SU-DHL-6 (cell line): ENCODE measurements at regions not wholly inside any gene's neighbourhood (a gene's known extent, or its start where the extent isn't known, plus 50 kb on each side); places are given as distances from the start of the nearest gene placed in this dataset.

Source experiments
- H2AFZ ChIP-seq: fragments of 200-600 bp; sonication (generic); 2 replicates; pipeline ENCODE4 v1.6.1; 2014; ENCODE audit warnings: low read depth, mild to moderate bottlenecking, moderate library complexity, mixed read lengths, antibody characterized with exemption, low read length; ENCODE audit not compliant: severe bottlenecking
- H3F3A ChIP-seq: fragments of 200-600 bp; shearing (Covaris generic); 2 replicates; pipeline ENCODE4 v1.6.0; 2016; ENCODE audit warnings: antibody characterized with exemption, mild to moderate bottlenecking; ENCODE audit not compliant: insufficient read depth
- H3K27ac ChIP-seq: fragments of 200-600 bp; sonication (generic); 2 replicates; pipeline ENCODE4 v1.5.1; 2016; ENCODE audit warnings: low read depth, mild to moderate bottlenecking, low read length, moderate library complexity, mixed read lengths
- H3K27me3 ChIP-seq: fragments of 200-600 bp; sonication (generic), shearing (Covaris generic); 2 replicates; pipeline ENCODE4 v1.6.0; 2014; ENCODE audit warnings: mild to moderate bottlenecking, low read length
- H3K36me3 ChIP-seq: fragments of 200-600 bp; sonication (generic); 2 replicates; pipeline ENCODE4 v1.6.1; 2014; ENCODE audit warnings: mild to moderate bottlenecking, low read length, mixed read lengths
- H3K4me2 ChIP-seq: fragments of 300-600, 200-600 bp; shearing (Covaris generic), sonication (generic); 2 replicates; pipeline ENCODE4 v1.6.0; 2014; ENCODE audit warnings: low read length, low read depth, mild to moderate bottlenecking; ENCODE audit not compliant: poor library complexity, severe bottlenecking
- H3K4me3 ChIP-seq: fragments of 200-600 bp; sonication (generic); 2 replicates; pipeline ENCODE4 v1.5.1; 2014; ENCODE audit warnings: antibody characterized with exemption, low read length, mild to moderate bottlenecking, mixed read lengths; ENCODE audit not compliant: insufficient read depth, poor library complexity, severe bottlenecking
- H3K79me2 ChIP-seq: fragments of 200-600 bp; sonication (generic); 2 replicates; pipeline ENCODE4 v1.6.1; 2014; ENCODE audit warnings: mild to moderate bottlenecking, low read length, moderate library complexity; ENCODE audit not compliant: insufficient read depth
- H3K9ac ChIP-seq: fragments of 200-600 bp; sonication (generic); 2 replicates; pipeline ENCODE4 v1.7.0; 2014; ENCODE audit warnings: mild to moderate bottlenecking, low read length
- H3K9me2 ChIP-seq: fragments of 200-600 bp; sonication (generic); replicated peaks from 2 replicates; pipeline ENCODE4 v1.6.1; 2014; ENCODE audit warnings: low read length; ENCODE audit not compliant: insufficient read depth
- H3K9me3 ChIP-seq: fragments of 200-600 bp; sonication (generic); 2 replicates; pipeline ENCODE4 v1.6.1; 2014; ENCODE audit warnings: low read length, mixed read lengths; ENCODE audit not compliant: insufficient read depth
- H4K20me1 ChIP-seq: fragments of 200-600 bp; sonication (generic); 2 replicates; pipeline ENCODE4 v1.6.1; 2014; ENCODE audit warnings: low read depth, mild to moderate bottlenecking, antibody characterized with exemption, low read length, moderate library complexity, mixed read lengths
- EZH2phosphoT487 ChIP-seq: fragments of 200-600 bp; sonication (generic), shearing (Covaris generic); conservative IDR thresholded peaks from 2 replicates; pipeline ENCODE4 v1.6.1; 2018; ENCODE audit warnings: mild to moderate bottlenecking, antibody characterized with exemption, low read length, moderate library complexity, mixed read lengths
- TF ChIP-seq, protein P1 (sequence below): fragments of 200-600 bp; sonication (generic); IDR thresholded peaks from one replicate; pipeline ENCODE4 v1.5.1; 2017; ENCODE audit warnings: antibody characterized with exemption, mild to moderate bottlenecking, low read length, moderate library complexity; ENCODE audit not compliant: insufficient read depth, poor library complexity, severe bottlenecking

DNA sequence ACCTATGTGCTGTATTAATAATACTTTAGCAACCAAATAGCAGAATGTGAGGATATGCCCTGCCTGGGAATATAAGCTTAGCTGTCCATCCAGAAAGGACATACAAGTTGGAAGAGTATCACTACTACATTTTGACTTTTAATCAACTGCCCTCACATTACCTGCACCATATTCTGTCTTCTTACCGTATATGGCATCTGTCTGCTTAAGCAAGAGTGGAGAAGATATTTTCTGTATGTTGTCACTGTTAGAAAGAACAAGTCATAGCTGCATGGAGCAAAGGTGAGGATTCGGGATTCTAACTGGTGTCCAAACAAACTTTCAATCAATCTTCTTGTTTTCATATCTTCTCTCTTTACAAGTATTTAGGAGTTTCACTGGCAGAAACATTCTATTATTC lies 929.5 kb upstream of the ROBO1 start:
- no peak overlapping the region for H2AFZ ChIP-seq
- no peaks in the 10 kb centered on the region for H3K27me3 ChIP-seq
- H3K36me3 ChIP-seq, result no peaks in the 10 kb centered on the region
- no peaks in the 10 kb centered on the region for H3K9me2 ChIP-seq
- no peaks in the 10 kb centered on the region for H3F3A ChIP-seq
- TF ChIP-seq, protein P1, sequence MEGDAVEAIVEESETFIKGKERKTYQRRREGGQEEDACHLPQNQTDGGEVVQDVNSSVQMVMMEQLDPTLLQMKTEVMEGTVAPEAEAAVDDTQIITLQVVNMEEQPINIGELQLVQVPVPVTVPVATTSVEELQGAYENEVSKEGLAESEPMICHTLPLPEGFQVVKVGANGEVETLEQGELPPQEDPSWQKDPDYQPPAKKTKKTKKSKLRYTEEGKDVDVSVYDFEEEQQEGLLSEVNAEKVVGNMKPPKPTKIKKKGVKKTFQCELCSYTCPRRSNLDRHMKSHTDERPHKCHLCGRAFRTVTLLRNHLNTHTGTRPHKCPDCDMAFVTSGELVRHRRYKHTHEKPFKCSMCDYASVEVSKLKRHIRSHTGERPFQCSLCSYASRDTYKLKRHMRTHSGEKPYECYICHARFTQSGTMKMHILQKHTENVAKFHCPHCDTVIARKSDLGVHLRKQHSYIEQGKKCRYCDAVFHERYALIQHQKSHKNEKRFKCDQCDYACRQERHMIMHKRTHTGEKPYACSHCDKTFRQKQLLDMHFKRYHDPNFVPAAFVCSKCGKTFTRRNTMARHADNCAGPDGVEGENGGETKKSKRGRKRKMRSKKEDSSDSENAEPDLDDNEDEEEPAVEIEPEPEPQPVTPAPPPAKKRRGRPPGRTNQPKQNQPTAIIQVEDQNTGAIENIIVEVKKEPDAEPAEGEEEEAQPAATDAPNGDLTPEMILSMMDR, result no peak
- no peak for TF ChIP-seq EZH2phosphoT487
- H3K9me3 ChIP-seq, result no peaks in the 10 kb centered on the region
- H4K20me1 ChIP-seq, result no peaks in the 10 kb centered on the region
- no peak overlapping the region for H3K4me3 ChIP-seq
- no peak overlapping the region for H3K4me2 ChIP-seq
- H3K79me2 ChIP-seq, result no peaks in the 10 kb centered on the region
- no peak overlapping the region for H3K27ac ChIP-seq
- no peak overlapping the region for H3K9ac ChIP-seq

DNA sequence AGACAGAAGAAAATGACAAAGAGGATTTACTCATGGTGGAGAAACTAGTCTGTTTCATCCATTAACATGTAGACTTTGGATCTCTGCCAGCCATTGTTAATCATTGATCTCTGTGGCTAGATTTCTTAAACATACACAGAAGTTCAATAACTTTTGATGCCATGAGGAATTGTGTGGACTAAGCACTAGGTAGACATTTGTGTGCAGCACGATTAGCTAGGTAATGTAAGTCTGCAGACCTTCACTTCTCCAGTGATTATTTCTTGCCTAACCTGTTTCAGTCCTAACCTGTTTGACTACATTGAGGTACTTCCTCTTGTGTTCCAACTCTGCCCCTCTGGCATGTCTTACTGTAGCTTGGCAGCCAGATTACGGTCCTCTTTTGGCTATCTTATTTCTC lies 928.5 kb upstream of the ROBO1 start:
- no peak overlapping the region for H3K27ac ChIP-seq
- no peak overlapping the region for H3K4me2 ChIP-seq
- no peak for TF ChIP-seq EZH2phosphoT487
- TF ChIP-seq, protein P1, result no peak
- H3K27me3 ChIP-seq, result no peaks in the 10 kb centered on the region
- no peaks in the 10 kb centered on the region for H3K9me3 ChIP-seq
- no peak overlapping the region for H3K4me3 ChIP-seq
- H2AFZ ChIP-seq, result no peak overlapping the region
- H3K9ac ChIP-seq, result no peak overlapping the region
- no peaks in the 10 kb centered on the region for H3K36me3 ChIP-seq
- no peaks in the 10 kb centered on the region for H3F3A ChIP-seq
- H3K79me2 ChIP-seq, result no peaks in the 10 kb centered on the region
- H4K20me1 ChIP-seq, result no peaks in the 10 kb centered on the region
- H3K9me2 ChIP-seq, result no peaks in the 10 kb centered on the region

DNA sequence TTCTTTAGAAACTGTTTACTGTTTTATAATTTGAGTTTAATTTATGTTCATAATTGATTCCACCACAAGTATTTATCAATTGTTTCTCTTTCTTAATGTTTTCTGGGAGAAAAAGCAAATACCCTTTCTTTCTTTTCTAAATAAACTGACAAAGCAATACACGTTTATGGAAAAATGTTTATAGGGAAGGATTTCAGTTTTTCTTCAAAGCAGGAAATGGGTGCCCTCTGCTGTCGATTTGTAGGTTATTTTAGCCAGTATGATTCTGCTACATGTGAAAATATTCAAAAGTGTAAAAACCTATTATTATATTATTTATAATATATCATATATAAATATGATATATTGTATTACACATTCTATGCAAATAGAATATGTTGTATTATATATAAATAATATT lies 921.0 kb upstream of the ROBO1 start:
- Histone ChIP-seq H3K4me2 (no peak overlapping the region), H3K9ac (no peak overlapping the region), H3K27me3 (no peaks in the 10 kb centered on the region), H3F3A (no peaks in the 10 kb centered on the region), H3K4me3 (no peak overlapping the region), H2AFZ (no peak overlapping the region), H3K36me3 (no peaks in the 10 kb centered on the region), H3K27ac (no peak overlapping the region), H3K79me2 (no peaks in the 10 kb centered on the region), H3K9me3 (no peaks in the 10 kb centered on the region), H4K20me1 (no peaks in the 10 kb centered on the region), H3K9me2 (no peaks in the 10 kb centered on the region)
- TF ChIP-seq EZH2phosphoT487, result no peak
- TF ChIP-seq, protein P1, result no peak

DNA sequence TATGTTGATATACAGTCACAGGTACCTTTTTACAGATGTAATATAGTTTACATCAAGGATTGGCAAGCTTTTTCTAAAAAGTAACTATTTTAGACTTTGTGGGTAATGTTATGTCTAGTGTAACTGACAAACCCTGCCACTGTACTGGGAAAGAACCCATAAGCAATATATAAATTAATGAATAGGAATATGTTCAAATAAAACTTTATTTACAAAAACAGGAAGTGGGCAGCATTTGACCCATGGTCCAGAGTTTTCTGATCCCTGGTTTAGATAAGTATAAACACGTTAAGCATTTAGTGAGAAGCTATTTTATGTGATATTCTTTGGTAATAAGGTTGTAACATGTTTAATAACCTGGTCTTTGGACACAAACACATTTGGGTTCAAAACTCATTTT lies 915.2 kb upstream of the ROBO1 start:
- TF ChIP-seq, protein P1, result no peak
- no peak for TF ChIP-seq EZH2phosphoT487
- no peaks in the 10 kb centered on the region for H3K27me3 ChIP-seq

More for the DNA sequence above, 915.2 kb upstream of the ROBO1 start:
- Histone ChIP-seq H3F3A (no peaks in the 10 kb centered on the region), H2AFZ (no peak overlapping the region), H3K4me2 (no peak overlapping the region), H3K27ac (no peak overlapping the region), H3K36me3 (no peaks in the 10 kb centered on the region), H3K9ac (no peak overlapping the region), H3K4me3 (no peak overlapping the region), H4K20me1 (no peaks in the 10 kb centered on the region), H3K9me2 (no peaks in the 10 kb centered on the region), H3K79me2 (no peaks in the 10 kb centered on the region), H3K9me3 (no peaks in the 10 kb centered on the region)
